GM23338 (cell line): ENCODE measurements at regions not wholly inside any gene's neighbourhood (a gene's known extent, or its start where the extent isn't known, plus 50 kb on each side); places are given as distances from the start of the nearest gene placed in this dataset.

Experiments
- ATAC-seq: fragments of 200-7000 bp; cut with Tn5 transposase; 3 replicates; pipeline ENCODE4 v1.9.1; 2020
- DNase-seq: peaks from one replicate; pipeline ENCODE4 v3.0.0-alpha.2; 2015; ENCODE audit warnings: low spot score
- H2AFZ ChIP-seq: fragments of 200-600 bp; sonication (generic); 2 replicates; pipeline ENCODE4 v1.8.0; 2016; ENCODE audit warnings: antibody characterized with exemption, mild to moderate bottlenecking, moderate library complexity
- H3F3A ChIP-seq: fragments of 200-600 bp; sonication (generic); replicated peaks from 2 replicates; pipeline ENCODE4 v1.8.0; 2017; ENCODE audit warnings: antibody characterized with exemption, mixed run types, low read depth
- H3K27ac ChIP-seq: fragments of 200-600 bp; sonication (generic); 2 replicates; pipeline ENCODE4 v1.6.1; 2016; ENCODE audit warnings: low read depth
- H3K27me3 ChIP-seq: fragments of 200-600 bp; sonication (generic); 2 replicates; pipeline ENCODE4 v1.8.0; 2016; ENCODE audit warnings: mild to moderate bottlenecking, mixed run types, moderate library complexity; ENCODE audit not compliant: insufficient read depth
- H3K36me3 ChIP-seq: fragments of 200-600 bp; sonication (generic); 2 replicates; pipeline ENCODE4 v1.8.0; 2016; ENCODE audit warnings: mild to moderate bottlenecking; ENCODE audit not compliant: insufficient read depth
- H3K4me1 ChIP-seq: fragments of 200-600 bp; sonication (generic); 2 replicates; pipeline ENCODE4 v1.8.0; 2016; ENCODE audit warnings: mild to moderate bottlenecking, moderate library complexity; ENCODE audit not compliant: insufficient read depth
- H3K4me2 ChIP-seq: fragments of 200-600 bp; sonication (generic); 2 replicates; pipeline ENCODE4 v1.7.1; 2017; ENCODE audit warnings: mixed run types
- H3K4me3 ChIP-seq: fragments of 200-600 bp; sonication (generic); 2 replicates; pipeline ENCODE4 v1.6.1; 2016; ENCODE audit warnings: mixed run types
- H3K79me2 ChIP-seq: fragments of 200-600 bp; sonication (generic); replicated peaks from 2 replicates; pipeline ENCODE4 v1.8.0; 2017; ENCODE audit warnings: mild to moderate bottlenecking; ENCODE audit not compliant: insufficient read depth
- H3K9me2 ChIP-seq: fragments of 200-600 bp; sonication (generic); 2 replicates; pipeline ENCODE4 v1.8.0; 2017; ENCODE audit not compliant: insufficient read depth
- H4K20me1 ChIP-seq: fragments of 200-600 bp; sonication (generic); replicated peaks from 2 replicates; pipeline ENCODE4 v1.8.0; 2017; ENCODE audit warnings: mild to moderate bottlenecking; ENCODE audit not compliant: insufficient read depth
- H3K27ac Mint-ChIP-seq: 2 replicates; pipeline ENCODE4 v1.8.0; 2020; ENCODE audit warnings: inconsistent platforms, mild to moderate bottlenecking, moderate library complexity, mixed read lengths
- H3K27me3 Mint-ChIP-seq: 3 replicates; pipeline ENCODE4 v1.8.0; 2022; ENCODE audit warnings: low read depth, mild to moderate bottlenecking, moderate library complexity, mixed read lengths, inconsistent platforms; ENCODE audit not compliant: insufficient read depth, poor library complexity
- H3K36me3 Mint-ChIP-seq: 3 replicates; pipeline ENCODE4 v1.8.0; 2021; ENCODE audit warnings: low read depth, mild to moderate bottlenecking, inconsistent platforms, moderate library complexity, mixed read lengths
- H3K4me1 Mint-ChIP-seq: 3 replicates; pipeline ENCODE4 v1.8.0; 2020; ENCODE audit warnings: mild to moderate bottlenecking, inconsistent platforms, mixed read lengths
- H3K4me3 Mint-ChIP-seq: 3 replicates; pipeline ENCODE4 v1.8.0; 2021; ENCODE audit warnings: moderate library complexity, mild to moderate bottlenecking, inconsistent platforms, mixed read lengths
- H3K9me3 Mint-ChIP-seq: 3 replicates; pipeline ENCODE4 v1.8.0; 2020; ENCODE audit warnings: moderate library complexity, mild to moderate bottlenecking, inconsistent platforms, mixed read lengths
- CREB1 ChIP-seq: fragments of 250-450 bp; sonication (Bioruptor Pico); IDR thresholded peaks from 2 replicates; pipeline ENCODE4 v1.5.0; 2020; ENCODE audit warnings: low read depth, mild to moderate bottlenecking, moderate library complexity
- CTCF ChIP-seq, 2 experiments: fragments of 200-600 bp in 1 of 2; sonication (generic) in 1 of 2; conservative IDR thresholded peaks; 2 replicates each; pipeline versions ENCODE4 v1.5.1 to v1.6.1; 2016 to 2017; ENCODE audit warnings: antibody characterized with exemption in 2 of 2, low read depth in 2 of 2, mild to moderate bottlenecking in 2 of 2, moderate library complexity in 1 of 2
- EZH2 ChIP-seq: fragments of 200-600 bp; sonication (generic); IDR thresholded peaks from one replicate; pipeline ENCODE4 v1.8.0; 2017; ENCODE audit warnings: antibody characterized with exemption, mild to moderate bottlenecking, low read depth; ENCODE audit not compliant: unreplicated experiment
- EZH2phosphoT487 ChIP-seq: fragments of 200-600 bp; sonication (generic); IDR thresholded peaks from one replicate; pipeline ENCODE4 v1.8.1; 2018; ENCODE audit warnings: antibody characterized with exemption; ENCODE audit not compliant: unreplicated experiment
- JUNB ChIP-seq: IDR thresholded peaks from one replicate; pipeline ENCODE4 v1.6.1; 2016; ENCODE audit warnings: antibody characterized with exemption; ENCODE audit not compliant: unreplicated experiment
- NANOG ChIP-seq: IDR thresholded peaks from 2 replicates; pipeline ENCODE4 v1.6.1; 2016; ENCODE audit warnings: antibody characterized with exemption, borderline replicate concordance
- POLR2AphosphoS5 ChIP-seq: IDR thresholded peaks from 2 replicates; pipeline ENCODE4 v1.6.1; 2016; ENCODE audit warnings: antibody characterized with exemption, low read depth
- STAT1 ChIP-seq: IDR thresholded peaks from one replicate; pipeline ENCODE4 v1.6.1; 2016; ENCODE audit warnings: antibody characterized with exemption; ENCODE audit not compliant: unreplicated experiment
- ZNF114 ChIP-seq: fragments of 250-450 bp; sonication (Bioruptor Pico); IDR thresholded peaks from 2 replicates; pipeline ENCODE4 v1.5.0; 2020; ENCODE audit warnings: mild to moderate bottlenecking, moderate library complexity
- ZNF331 ChIP-seq: fragments of 250-450 bp; sonication (Bioruptor Pico); IDR thresholded peaks from 2 replicates; pipeline ENCODE4 v1.5.0; 2020; ENCODE audit warnings: low read depth, mild to moderate bottlenecking, moderate library complexity
- TF ChIP-seq, protein P1 (sequence below): fragments of 250-450 bp; sonication (Bioruptor Pico); IDR thresholded peaks from 2 replicates; pipeline ENCODE4 v1.5.0; 2020; ENCODE audit warnings: mild to moderate bottlenecking, moderate library complexity
- TF ChIP-seq, protein P2 (sequence below): IDR thresholded peaks from 2 replicates; pipeline ENCODE4 v1.6.1; 2016; ENCODE audit warnings: antibody characterized with exemption
- TF ChIP-seq, protein P3 (sequence below): IDR thresholded peaks from one replicate; pipeline ENCODE4 v1.6.1; 2018; ENCODE audit warnings: antibody characterized with exemption; ENCODE audit not compliant: unreplicated experiment

- H3K27me3 ChIP-seq, result no peaks in the 10 kb centered on the region
- ATAC-seq, result no peak
- no peaks in the 10 kb centered on the region for H3K4me1 ChIP-seq
- Mint-ChIP-seq H3K36me3 (no peaks in the 10 kb centered on the region), H3K4me3 (no peak overlapping the region), H3K9me3 (no peaks in the 10 kb centered on the region), H3K27me3 (peaks cover 11% of the 10 kb centered on the region), H3K4me1 (peaks cover 18% of the 10 kb centered on the region), H3K27ac (no peak overlapping the region)
- H3K79me2 ChIP-seq, result no peaks in the 10 kb centered on the region
- H3K4me2 ChIP-seq, result no peak overlapping the region
- H3K36me3 ChIP-seq, result no peaks in the 10 kb centered on the region
- no peak overlapping the region; the same call in 1 of the 2 replicates for H2AFZ ChIP-seq
- no peak overlapping the region for H3K27ac ChIP-seq
- no peaks in the 10 kb centered on the region for H3K9me2 ChIP-seq
- no peaks in the 10 kb centered on the region for H4K20me1 ChIP-seq
- DNase-seq, result no peak
- no peak overlapping the region for H3K4me3 ChIP-seq
- TF ChIP-seq ZNF114 (CRISPR knock-in tag) (no peak), STAT1 (no peak), POLR2AphosphoS5 (no peak), ZNF331 (no peak), CTCF (conservative IDR thresholded peaks at IDR 0.05; ENCODE audit: low read depth in 2 of 2) (no peak), EZH2phosphoT487 (no peak), CREB1 (no peak), NANOG (no peak), EZH2 (no peak), JUNB (no peak)
- TF ChIP-seq, protein P1, sequence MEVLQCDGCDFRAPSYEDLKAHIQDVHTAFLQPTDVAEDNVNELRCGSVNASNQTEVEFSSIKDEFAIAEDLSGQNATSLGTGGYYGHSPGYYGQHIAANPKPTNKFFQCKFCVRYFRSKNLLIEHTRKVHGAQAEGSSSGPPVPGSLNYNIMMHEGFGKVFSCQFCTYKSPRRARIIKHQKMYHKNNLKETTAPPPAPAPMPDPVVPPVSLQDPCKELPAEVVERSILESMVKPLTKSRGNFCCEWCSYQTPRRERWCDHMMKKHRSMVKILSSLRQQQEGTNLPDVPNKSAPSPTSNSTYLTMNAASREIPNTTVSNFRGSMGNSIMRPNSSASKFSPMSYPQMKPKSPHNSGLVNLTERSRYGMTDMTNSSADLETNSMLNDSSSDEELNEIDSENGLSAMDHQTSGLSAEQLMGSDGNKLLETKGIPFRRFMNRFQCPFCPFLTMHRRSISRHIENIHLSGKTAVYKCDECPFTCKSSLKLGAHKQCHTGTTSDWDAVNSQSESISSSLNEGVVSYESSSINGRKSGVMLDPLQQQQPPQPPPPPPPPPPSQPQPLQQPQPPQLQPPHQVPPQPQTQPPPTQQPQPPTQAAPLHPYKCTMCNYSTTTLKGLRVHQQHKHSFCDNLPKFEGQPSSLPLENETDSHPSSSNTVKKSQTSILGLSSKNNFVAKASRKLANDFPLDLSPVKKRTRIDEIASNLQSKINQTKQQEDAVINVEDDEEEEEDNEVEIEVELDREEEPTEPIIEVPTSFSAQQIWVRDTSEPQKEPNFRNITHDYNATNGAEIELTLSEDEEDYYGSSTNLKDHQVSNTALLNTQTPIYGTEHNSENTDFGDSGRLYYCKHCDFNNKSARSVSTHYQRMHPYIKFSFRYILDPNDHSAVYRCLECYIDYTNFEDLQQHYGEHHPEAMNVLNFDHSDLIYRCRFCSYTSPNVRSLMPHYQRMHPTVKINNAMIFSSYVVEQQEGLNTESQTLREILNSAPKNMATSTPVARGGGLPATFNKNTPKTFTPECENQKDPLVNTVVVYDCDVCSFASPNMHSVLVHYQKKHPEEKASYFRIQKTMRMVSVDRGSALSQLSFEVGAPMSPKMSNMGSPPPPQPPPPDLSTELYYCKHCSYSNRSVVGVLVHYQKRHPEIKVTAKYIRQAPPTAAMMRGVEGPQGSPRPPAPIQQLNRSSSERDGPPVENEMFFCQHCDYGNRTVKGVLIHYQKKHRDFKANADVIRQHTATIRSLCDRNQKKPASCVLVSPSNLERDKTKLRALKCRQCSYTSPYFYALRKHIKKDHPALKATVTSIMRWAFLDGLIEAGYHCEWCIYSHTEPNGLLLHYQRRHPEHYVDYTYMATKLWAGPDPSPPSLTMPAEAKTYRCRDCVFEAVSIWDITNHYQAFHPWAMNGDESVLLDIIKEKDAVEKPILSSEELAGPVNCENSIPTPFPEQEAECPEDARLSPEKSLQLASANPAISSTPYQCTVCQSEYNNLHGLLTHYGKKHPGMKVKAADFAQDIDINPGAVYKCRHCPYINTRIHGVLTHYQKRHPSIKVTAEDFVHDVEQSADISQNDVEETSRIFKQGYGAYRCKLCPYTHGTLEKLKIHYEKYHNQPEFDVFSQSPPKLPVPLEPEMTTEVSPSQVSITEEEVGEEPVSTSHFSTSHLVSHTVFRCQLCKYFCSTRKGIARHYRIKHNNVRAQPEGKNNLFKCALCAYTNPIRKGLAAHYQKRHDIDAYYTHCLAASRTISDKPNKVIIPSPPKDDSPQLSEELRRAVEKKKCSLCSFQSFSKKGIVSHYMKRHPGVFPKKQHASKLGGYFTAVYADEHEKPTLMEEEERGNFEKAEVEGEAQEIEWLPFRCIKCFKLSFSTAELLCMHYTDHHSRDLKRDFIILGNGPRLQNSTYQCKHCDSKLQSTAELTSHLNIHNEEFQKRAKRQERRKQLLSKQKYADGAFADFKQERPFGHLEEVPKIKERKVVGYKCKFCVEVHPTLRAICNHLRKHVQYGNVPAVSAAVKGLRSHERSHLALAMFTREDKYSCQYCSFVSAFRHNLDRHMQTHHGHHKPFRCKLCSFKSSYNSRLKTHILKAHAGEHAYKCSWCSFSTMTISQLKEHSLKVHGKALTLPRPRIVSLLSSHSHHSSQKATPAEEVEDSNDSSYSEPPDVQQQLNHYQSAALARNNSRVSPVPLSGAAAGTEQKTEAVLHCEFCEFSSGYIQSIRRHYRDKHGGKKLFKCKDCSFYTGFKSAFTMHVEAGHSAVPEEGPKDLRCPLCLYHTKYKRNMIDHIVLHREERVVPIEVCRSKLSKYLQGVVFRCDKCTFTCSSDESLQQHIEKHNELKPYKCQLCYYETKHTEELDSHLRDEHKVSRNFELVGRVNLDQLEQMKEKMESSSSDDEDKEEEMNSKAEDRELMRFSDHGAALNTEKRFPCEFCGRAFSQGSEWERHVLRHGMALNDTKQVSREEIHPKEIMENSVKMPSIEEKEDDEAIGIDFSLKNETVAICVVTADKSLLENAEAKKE, result no peak
- TF ChIP-seq, protein P2, sequence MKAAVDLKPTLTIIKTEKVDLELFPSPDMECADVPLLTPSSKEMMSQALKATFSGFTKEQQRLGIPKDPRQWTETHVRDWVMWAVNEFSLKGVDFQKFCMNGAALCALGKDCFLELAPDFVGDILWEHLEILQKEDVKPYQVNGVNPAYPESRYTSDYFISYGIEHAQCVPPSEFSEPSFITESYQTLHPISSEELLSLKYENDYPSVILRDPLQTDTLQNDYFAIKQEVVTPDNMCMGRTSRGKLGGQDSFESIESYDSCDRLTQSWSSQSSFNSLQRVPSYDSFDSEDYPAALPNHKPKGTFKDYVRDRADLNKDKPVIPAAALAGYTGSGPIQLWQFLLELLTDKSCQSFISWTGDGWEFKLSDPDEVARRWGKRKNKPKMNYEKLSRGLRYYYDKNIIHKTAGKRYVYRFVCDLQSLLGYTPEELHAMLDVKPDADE, result no peak
- TF ChIP-seq, protein P3, sequence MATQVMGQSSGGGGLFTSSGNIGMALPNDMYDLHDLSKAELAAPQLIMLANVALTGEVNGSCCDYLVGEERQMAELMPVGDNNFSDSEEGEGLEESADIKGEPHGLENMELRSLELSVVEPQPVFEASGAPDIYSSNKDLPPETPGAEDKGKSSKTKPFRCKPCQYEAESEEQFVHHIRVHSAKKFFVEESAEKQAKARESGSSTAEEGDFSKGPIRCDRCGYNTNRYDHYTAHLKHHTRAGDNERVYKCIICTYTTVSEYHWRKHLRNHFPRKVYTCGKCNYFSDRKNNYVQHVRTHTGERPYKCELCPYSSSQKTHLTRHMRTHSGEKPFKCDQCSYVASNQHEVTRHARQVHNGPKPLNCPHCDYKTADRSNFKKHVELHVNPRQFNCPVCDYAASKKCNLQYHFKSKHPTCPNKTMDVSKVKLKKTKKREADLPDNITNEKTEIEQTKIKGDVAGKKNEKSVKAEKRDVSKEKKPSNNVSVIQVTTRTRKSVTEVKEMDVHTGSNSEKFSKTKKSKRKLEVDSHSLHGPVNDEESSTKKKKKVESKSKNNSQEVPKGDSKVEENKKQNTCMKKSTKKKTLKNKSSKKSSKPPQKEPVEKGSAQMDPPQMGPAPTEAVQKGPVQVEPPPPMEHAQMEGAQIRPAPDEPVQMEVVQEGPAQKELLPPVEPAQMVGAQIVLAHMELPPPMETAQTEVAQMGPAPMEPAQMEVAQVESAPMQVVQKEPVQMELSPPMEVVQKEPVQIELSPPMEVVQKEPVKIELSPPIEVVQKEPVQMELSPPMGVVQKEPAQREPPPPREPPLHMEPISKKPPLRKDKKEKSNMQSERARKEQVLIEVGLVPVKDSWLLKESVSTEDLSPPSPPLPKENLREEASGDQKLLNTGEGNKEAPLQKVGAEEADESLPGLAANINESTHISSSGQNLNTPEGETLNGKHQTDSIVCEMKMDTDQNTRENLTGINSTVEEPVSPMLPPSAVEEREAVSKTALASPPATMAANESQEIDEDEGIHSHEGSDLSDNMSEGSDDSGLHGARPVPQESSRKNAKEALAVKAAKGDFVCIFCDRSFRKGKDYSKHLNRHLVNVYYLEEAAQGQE, result no peak
- no peaks in the 10 kb centered on the region for H3F3A ChIP-seq
Measured at GRCh38 chr16:86069736-86070298, 170.9 kb downstream of the IRF8 start.
